Tibial artery (tissue), 4 donors: ENCODE measurements at regions not wholly inside any gene's neighbourhood (a gene's known extent, or its start where the extent isn't known, plus 50 kb on each side); places are given as distances from the start of the nearest gene placed in this dataset.

Experiments used
- DNase-seq, 2 donors: peaks; one replicate each; pipeline ENCODE4 v3.0.0-alpha.2; 2019
- H3K27ac ChIP-seq, 2 donors: fragments of 200-600 bp; sonication (generic) in 1 of 2; 1 replicate in 1 of 2; 2 replicates in 1 of 2; pipeline ENCODE4 v1.5.1; 2018 to 2019; ENCODE audit warnings: mild to moderate bottlenecking in 1 of 2
- H3K27me3 ChIP-seq, 2 donors: fragments of 200-600 bp; sonication (generic) in 1 of 2; one replicate each; pipeline versions ENCODE4 v1.5.1 to v1.6.0; 2016 to 2019
- H3K36me3 ChIP-seq, 3 donors: fragments of 200-600 bp; sonication (generic) in 2 of 3; one replicate each; pipeline ENCODE4 v1.5.1; 2016 to 2019; ENCODE audit warnings: mild to moderate bottlenecking in 2 of 3
- H3K4me1 ChIP-seq, 4 donors: fragments of 200-600 bp; sonication (generic) in 2 of 4; 1 replicate in 3 of 4; 2 replicates in 1 of 4; pipeline ENCODE4 v1.5.1; 2016 to 2019
- H3K4me3 ChIP-seq, 2 donors: fragments of 200-600 bp; sonication (generic) in 1 of 2; 1 replicate in 1 of 2; 2 replicates in 1 of 2; pipeline ENCODE4 v1.5.1; 2018 to 2019; ENCODE audit warnings: mild to moderate bottlenecking in 2 of 2
- H3K9me3 ChIP-seq, 3 donors: fragments of 200-600 bp; sonication (generic) in 1 of 3; one replicate each; pipeline ENCODE4 v1.5.1; 2016 to 2019
- CTCF ChIP-seq, 2 experiments: fragments of 200-600 bp in 1 of 2; fragments of 450-650 bp in 1 of 2; IDR thresholded peaks; one replicate each; pipeline ENCODE4 v1.5.1; 2017 to 2019; ENCODE audit warnings: antibody characterized with exemption in 2 of 2, mild to moderate bottlenecking in 1 of 2, moderate library complexity in 1 of 2
- intact Hi-C: fragments of 100-400 bp; cut with DNase I; formaldehyde crosslinking; loops from one replicate; pipeline ENCODE4 v1.15.0; 2023; ENCODE audit warnings: low total_unique reads

- no peak for DNase-seq
- no peaks in the 10 kb centered on the region for H3K4me1 ChIP-seq
- intact Hi-C loops = no loop called here
Observed at GRCh38 chr13:62502588-62502987, 1086.9 kb upstream of the PCDH20 start.

GRCh38 chr13:62489731-62490130, 1074.1 kb upstream of the PCDH20 start:
- Histone ChIP-seq H3K27me3 (no peaks in the 10 kb centered on the region), H3K4me3 (no peak overlapping the region), H3K4me1 (no peaks in the 10 kb centered on the region), H3K36me3 (no peaks in the 10 kb centered on the region), H3K9me3 (no peaks in the 10 kb centered on the region), H3K27ac (no peak overlapping the region)
- DNase-seq = no peak
- TF ChIP-seq CTCF (IDR thresholded peaks at IDR 0.05) = no peak
- intact Hi-C loops = no loop called here

More at GRCh38 chr13:62502588-62502987, 1086.9 kb upstream of the PCDH20 start:
- Histone ChIP-seq H3K36me3 (no peaks in the 10 kb centered on the region), H3K27ac (no peak overlapping the region), H3K9me3 (no peaks in the 10 kb centered on the region), H3K4me3 (no peak overlapping the region), H3K27me3 (no peaks in the 10 kb centered on the region)
- TF ChIP-seq CTCF (IDR thresholded peaks at IDR 0.05) = no peak

GRCh38 chr13:62483774-62484173, 1068.1 kb upstream of the PCDH20 start:
- intact Hi-C loops = no loop called here
- H3K4me3 ChIP-seq = no peak overlapping the region
- DNase-seq = no peak

GRCh38 chr13:62482351-62482750, 1066.7 kb upstream of the PCDH20 start:
- Histone ChIP-seq H3K27me3 (no peaks in the 10 kb centered on the region), H3K4me3 (no peak overlapping the region), H3K27ac (no peak overlapping the region), H3K36me3 (no peaks in the 10 kb centered on the region), H3K4me1 (peaks cover 0 to 14% (median 4%) of the 10 kb centered on the region in 4 donors), H3K9me3 (no peaks in the 10 kb centered on the region)
- intact Hi-C loops = no loop called here
- no peak for TF ChIP-seq CTCF (IDR thresholded peaks at IDR 0.05)
- DNase-seq = no peak

More at GRCh38 chr13:62483774-62484173, 1068.1 kb upstream of the PCDH20 start:
- peaks cover 0 to 14% (median 4%) of the 10 kb centered on the region in 4 donors for H3K4me1 ChIP-seq
- no peaks in the 10 kb centered on the region for H3K9me3 ChIP-seq
- no peaks in the 10 kb centered on the region for H3K36me3 ChIP-seq
- no peak for TF ChIP-seq CTCF (IDR thresholded peaks at IDR 0.05)
- H3K27ac ChIP-seq = no peak overlapping the region
- H3K27me3 ChIP-seq = no peaks in the 10 kb centered on the region

- H3K4me1 ChIP-seq = no peaks in the 10 kb centered on the region
- no peak for TF ChIP-seq CTCF (IDR thresholded peaks at IDR 0.05)
- DNase-seq = no peak
- no peak overlapping the region for H3K27ac ChIP-seq
- no peak overlapping the region for H3K4me3 ChIP-seq
- H3K27me3 ChIP-seq = no peaks in the 10 kb centered on the region
- intact Hi-C loops = no loop called here
- no peaks in the 10 kb centered on the region for H3K9me3 ChIP-seq
- H3K36me3 ChIP-seq = no peaks in the 10 kb centered on the region
Observed at GRCh38 chr13:62473944-62474237, 1058.2 kb upstream of the PCDH20 start.
